ENCODE measurements at regions not wholly inside any gene's neighbourhood (a gene's known extent, or its start where the extent isn't known, plus 50 kb on each side); places are given as distances from the start of the nearest gene placed in this dataset.

GRCh38 chr11:33984682-33985389 lies 66.7 kb upstream of the CAPRIN1 start:
- TF ChIP-seq POLR2AphosphoS5 (IDR thresholded peaks at IDR 0.05) = no peak
- TF ChIP-seq POLR2A (IDR thresholded peaks at IDR 0.05) = no peak
- no peak for TF ChIP-seq CTCF (IDR thresholded peaks at IDR 0.05)
- TF ChIP-seq EP300 (IDR thresholded peaks at IDR 0.05) = no peak

Data from sigmoid colon (tissue), 4 donors.